ENCODE measurements at regions not wholly inside any gene's neighbourhood (a gene's known extent, or its start where the extent isn't known, plus 50 kb on each side); places are given as distances from the start of the nearest gene placed in this dataset.
"Not testable (repeated sequence)": the region's sequence is repeated elsewhere in the genome, so short reads cannot be mapped to it uniquely, and the experiment has no call there.

DNA sequence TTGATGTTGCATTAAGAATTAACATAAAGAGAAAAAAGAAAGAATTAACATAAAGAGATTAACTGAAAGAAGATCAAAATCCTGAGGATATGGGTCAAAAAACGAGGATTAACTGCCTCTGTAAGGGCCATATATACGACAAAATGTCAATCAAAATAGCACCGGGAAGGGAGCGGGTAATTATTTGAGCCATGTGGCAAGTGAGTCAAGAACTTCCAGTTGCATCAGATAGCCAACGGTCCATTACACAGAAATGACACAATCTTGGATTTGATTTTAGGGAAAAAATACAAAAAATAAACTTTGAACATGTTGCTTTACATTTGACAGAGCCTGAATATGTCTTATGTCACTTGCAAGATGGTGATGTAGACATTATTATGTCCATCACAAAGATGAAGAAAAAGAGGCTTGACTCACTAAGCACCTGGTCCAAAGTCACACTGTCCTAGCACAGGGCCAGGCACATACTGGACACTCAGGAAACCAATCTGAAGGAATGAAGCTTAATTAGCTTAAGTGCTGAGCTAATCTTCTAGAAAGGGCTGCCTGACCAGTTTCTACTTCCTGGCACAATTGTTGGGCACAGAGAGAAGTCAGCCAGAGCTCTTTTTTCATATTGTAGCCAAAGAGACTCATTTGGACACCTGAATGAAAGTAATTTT lies 273.2 kb upstream of the PAPPA start:
- no peak overlapping the region for H3K4me3 ChIP-seq (ENCODE audit: low read depth, low read length)
- TF ChIP-seq, protein P1, sequence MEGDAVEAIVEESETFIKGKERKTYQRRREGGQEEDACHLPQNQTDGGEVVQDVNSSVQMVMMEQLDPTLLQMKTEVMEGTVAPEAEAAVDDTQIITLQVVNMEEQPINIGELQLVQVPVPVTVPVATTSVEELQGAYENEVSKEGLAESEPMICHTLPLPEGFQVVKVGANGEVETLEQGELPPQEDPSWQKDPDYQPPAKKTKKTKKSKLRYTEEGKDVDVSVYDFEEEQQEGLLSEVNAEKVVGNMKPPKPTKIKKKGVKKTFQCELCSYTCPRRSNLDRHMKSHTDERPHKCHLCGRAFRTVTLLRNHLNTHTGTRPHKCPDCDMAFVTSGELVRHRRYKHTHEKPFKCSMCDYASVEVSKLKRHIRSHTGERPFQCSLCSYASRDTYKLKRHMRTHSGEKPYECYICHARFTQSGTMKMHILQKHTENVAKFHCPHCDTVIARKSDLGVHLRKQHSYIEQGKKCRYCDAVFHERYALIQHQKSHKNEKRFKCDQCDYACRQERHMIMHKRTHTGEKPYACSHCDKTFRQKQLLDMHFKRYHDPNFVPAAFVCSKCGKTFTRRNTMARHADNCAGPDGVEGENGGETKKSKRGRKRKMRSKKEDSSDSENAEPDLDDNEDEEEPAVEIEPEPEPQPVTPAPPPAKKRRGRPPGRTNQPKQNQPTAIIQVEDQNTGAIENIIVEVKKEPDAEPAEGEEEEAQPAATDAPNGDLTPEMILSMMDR (conservative IDR thresholded peaks at IDR 0.05; ENCODE audit: low read depth, low read length) = no peak
- DNase-seq (ENCODE audit: low read depth) = no peak

DNA sequence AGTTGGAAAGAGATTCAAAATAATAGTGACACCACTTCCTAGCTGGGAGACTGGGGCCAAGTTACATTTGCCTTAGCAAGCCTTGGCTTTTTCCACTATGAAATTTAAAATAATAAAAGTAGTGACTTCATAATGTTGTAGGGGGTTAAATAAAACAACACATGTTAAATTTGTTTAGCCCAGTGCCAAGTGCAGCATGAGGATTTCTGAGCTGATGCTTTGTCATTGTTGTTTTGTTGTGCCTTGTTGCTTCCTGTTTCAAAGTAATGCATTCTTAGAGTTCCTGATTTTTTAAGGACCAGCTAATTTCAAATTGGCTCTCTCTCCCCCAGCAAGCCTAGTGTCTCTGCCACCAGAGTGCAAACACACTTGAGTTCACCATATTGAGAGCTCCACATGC lies 270.7 kb upstream of the PAPPA start:
- TF ChIP-seq, protein P1 (conservative IDR thresholded peaks at IDR 0.05; ENCODE audit: low read depth, low read length) = no peak
- DNase-seq (ENCODE audit: low read depth) = peak; percentile 45
- no peak overlapping the region for H3K4me3 ChIP-seq (ENCODE audit: low read depth, low read length)

DNA sequence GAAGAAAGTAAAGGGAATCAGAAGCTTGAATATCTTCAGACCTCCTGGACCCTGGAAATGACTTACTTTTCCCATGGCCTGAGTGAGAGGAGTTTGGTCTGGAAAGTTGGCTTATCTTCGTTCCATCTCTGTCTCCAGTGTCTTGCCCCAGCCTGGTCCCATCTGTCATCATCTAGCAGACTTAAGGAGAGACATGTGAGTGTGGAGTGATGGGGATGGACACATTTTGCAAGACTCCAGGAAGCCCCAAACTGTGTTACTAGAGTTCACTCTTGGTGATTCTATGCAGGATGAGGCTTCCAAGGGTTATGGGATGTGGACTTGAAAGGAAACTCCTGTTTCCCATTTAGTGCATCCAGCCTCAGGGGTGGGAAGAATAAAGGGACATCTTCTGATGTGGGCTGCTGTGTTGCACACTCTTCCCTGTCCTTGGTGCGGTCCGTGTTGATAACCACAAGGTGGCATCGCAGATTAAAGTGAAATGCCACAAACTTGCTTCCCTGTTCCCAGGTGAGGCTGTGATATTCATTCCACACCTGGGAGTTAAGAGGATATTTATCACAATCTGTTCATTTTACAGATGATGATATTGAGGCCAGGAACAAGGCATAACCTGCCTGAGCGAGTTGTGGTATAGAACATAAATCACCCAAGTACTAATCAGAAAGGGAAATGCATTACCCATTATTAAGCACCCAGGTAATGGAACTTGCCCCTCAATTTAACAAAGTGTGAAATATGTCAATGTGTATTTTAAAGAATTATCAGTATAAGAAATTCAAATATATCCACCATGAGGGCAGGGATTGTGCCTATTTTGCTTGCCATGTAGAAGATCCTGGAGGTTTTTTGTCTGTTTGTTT lies 269.9 kb upstream of the PAPPA start:
- TF ChIP-seq, protein P1 (conservative IDR thresholded peaks at IDR 0.05; ENCODE audit: low read depth, low read length) = peak; percentile 84
- peak; percentile 81 for DNase-seq (ENCODE audit: low read depth)
- H3K4me3 ChIP-seq (ENCODE audit: low read depth, low read length) = no peak overlapping the region

DNA sequence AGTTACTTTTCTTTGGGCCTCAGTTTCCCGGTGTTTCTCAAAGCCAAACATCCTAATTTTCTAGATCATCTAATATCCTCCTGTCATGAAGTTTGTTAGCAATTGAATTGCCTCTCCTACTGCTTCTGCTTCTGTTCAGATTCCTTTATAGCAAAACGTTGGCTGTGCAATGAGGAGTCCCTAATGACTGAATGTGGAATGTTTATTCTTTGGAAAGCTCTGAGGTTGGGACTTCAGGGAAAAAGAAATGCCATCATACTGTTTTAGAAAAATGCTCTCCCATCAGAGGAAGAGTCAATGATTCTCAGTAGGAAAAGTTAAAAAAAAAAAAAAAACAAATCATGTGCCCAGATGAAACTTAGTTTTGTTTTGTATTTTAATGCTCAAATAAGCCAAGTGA lies 268.7 kb upstream of the PAPPA start:
- TF ChIP-seq, protein P1 (conservative IDR thresholded peaks at IDR 0.05; ENCODE audit: low read depth, low read length) = no peak
- DNase-seq (ENCODE audit: low read depth) = no peak
- H3K4me3 ChIP-seq (ENCODE audit: low read depth, low read length) = no peak overlapping the region

DNA sequence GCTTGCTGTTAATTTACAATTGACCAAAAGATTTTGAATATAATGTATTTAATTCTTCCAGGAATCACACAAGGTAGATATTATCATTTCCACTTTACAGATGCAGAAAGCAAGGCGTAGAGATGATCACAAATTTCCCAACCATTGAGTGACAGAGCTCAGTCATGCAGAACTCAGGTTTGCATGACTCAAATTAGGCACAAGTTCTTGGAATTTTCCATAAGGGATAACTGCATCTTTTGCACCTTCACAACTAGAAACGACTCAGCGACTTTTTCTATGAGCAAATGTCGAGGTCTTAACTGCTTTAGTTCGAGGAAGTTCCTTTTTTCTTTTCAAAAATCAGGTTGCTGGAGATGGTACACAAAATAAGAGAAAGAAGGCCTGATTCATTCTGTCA lies 265.5 kb upstream of the PAPPA start:
- TF ChIP-seq, protein P1 (conservative IDR thresholded peaks at IDR 0.05; ENCODE audit: low read depth, low read length) = no peak
- DNase-seq (ENCODE audit: low read depth) = no peak
- H3K4me3 ChIP-seq (ENCODE audit: low read depth, low read length) = no peak overlapping the region

DNA sequence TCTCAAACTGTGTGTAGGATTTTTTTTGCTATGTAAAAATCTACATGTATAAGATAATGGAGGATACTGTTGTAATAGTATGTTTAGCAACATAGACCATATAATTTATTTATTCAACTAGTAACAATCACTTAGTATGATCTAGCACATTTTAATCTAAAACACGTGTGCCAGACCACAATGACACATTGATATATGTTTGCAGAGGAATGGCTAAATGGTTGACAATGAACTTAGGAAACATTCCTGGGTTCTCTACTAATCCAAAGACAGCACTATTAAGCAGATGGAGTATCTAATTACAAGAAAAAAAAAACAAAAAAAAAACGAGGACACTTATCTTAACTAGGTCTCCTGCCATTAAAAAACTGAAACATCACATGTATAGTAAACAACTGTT lies 261.7 kb upstream of the PAPPA start:
- peak; percentile 42 for DNase-seq (ENCODE audit: low read depth)
- TF ChIP-seq, protein P1 (conservative IDR thresholded peaks at IDR 0.05; ENCODE audit: low read depth, low read length) = no peak
- H3K4me3 ChIP-seq (ENCODE audit: low read depth, low read length) = no peak overlapping the region

DNA sequence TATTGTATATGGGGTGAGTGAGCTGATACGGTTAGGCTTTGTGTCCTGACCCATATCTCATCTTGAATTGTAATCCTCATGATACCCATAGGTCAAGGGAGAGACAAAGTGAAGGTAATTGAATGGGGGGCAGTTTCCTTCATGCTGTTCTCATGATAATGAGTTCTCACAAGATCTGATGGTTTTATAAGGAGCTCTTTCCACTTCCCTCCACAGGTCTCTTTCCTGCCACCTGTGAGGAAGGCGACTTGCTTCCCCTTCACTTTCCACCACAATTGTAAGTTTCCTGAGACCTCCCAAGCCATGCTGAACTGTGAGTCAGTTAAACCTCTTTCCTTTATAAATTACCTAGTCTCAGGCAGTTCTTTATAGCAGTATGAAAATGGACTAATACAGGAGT lies 255.1 kb upstream of the PAPPA start:
- H3K4me3 ChIP-seq (ENCODE audit: low read depth, low read length); DNase-seq (ENCODE audit: low read depth): not testable (repeated sequence)

Data from choroid plexus epithelial cell (primary cell).